ENCODE measurements at regions not wholly inside any gene's neighbourhood (a gene's known extent, or its start where the extent isn't known, plus 50 kb on each side); places are given as distances from the start of the nearest gene placed in this dataset.
"Not testable (repeated sequence)": the region's sequence is repeated elsewhere in the genome, so short reads cannot be mapped to it uniquely, and the experiment has no call there.

GRCh38 chr15:84550503-84550902 is 50.3 kb upstream of the ZSCAN2 start:
- not testable (repeated sequence) for DNase-seq
